Osteocyte (in vitro differentiated cells): ENCODE measurements at regions not wholly inside any gene's neighbourhood (a gene's known extent, or its start where the extent isn't known, plus 50 kb on each side); places are given as distances from the start of the nearest gene placed in this dataset.

Experiments used
- DNase-seq: peaks from one replicate; pipeline ENCODE4 v3.0.0; 2021; ENCODE audit warnings: mixed read lengths; ENCODE audit not compliant: unreplicated experiment; ENCODE audit errors: extremely low spot score
- H3K27ac Mint-ChIP-seq: one replicate; pipeline ENCODE4 v1.8.0; 2021; ENCODE audit warnings: mild to moderate bottlenecking, mixed read lengths; ENCODE audit not compliant: unreplicated experiment
- H3K27me3 Mint-ChIP-seq: one replicate; pipeline ENCODE4 v1.8.0; 2021; ENCODE audit warnings: mixed read lengths; ENCODE audit not compliant: unreplicated experiment
- H3K36me3 Mint-ChIP-seq: one replicate; pipeline ENCODE4 v1.8.0; 2021; ENCODE audit warnings: mixed read lengths; ENCODE audit not compliant: unreplicated experiment
- H3K4me1 Mint-ChIP-seq: one replicate; pipeline ENCODE4 v1.8.0; 2021; ENCODE audit warnings: mixed read lengths; ENCODE audit not compliant: unreplicated experiment
- H3K4me3 Mint-ChIP-seq: one replicate; pipeline ENCODE4 v1.8.0; 2021; ENCODE audit warnings: mild to moderate bottlenecking, moderate library complexity, mixed read lengths; ENCODE audit not compliant: unreplicated experiment
- H3K9me3 Mint-ChIP-seq: one replicate; pipeline ENCODE4 v1.8.0; 2021; ENCODE audit warnings: mixed read lengths; ENCODE audit not compliant: unreplicated experiment
- TF ChIP-seq, protein P1 (sequence below): fragments of 200-600 bp; sonication (generic); IDR thresholded peaks from 2 replicates; pipeline ENCODE4 v1.5.0; 2021; ENCODE audit warnings: antibody characterized with exemption, mild to moderate bottlenecking, moderate library complexity

DNA sequence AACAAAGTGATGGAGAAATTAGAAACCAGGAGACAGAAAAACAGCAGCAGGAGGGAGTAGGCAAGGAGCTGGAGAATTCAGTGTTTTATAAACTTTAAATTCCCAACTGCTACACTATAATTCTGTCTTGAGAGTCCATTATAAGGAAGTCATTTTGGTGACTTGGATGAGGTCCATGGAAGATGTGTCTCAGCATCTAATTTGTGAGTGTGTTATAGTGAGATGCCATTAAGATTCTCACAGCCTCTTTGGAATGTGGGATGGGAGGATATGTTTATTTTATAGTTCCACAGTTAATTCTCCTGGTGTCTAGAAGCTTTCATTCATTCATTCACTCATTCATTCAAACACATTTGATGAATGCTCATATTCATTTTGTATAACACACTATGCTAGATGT, 206.0 kb upstream of the MYOCD start:
- no peak for DNase-seq
- Mint-ChIP-seq H3K4me3 (no peak overlapping the region), H3K27me3 (no peaks in the 10 kb centered on the region), H3K4me1 (peaks cover 10% of the 10 kb centered on the region), H3K36me3 (peaks cover 8% of the 10 kb centered on the region), H3K27ac (no peak overlapping the region), H3K9me3 (peaks cover 18% of the 10 kb centered on the region)
- TF ChIP-seq, protein P1, sequence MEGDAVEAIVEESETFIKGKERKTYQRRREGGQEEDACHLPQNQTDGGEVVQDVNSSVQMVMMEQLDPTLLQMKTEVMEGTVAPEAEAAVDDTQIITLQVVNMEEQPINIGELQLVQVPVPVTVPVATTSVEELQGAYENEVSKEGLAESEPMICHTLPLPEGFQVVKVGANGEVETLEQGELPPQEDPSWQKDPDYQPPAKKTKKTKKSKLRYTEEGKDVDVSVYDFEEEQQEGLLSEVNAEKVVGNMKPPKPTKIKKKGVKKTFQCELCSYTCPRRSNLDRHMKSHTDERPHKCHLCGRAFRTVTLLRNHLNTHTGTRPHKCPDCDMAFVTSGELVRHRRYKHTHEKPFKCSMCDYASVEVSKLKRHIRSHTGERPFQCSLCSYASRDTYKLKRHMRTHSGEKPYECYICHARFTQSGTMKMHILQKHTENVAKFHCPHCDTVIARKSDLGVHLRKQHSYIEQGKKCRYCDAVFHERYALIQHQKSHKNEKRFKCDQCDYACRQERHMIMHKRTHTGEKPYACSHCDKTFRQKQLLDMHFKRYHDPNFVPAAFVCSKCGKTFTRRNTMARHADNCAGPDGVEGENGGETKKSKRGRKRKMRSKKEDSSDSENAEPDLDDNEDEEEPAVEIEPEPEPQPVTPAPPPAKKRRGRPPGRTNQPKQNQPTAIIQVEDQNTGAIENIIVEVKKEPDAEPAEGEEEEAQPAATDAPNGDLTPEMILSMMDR = no peak

DNA sequence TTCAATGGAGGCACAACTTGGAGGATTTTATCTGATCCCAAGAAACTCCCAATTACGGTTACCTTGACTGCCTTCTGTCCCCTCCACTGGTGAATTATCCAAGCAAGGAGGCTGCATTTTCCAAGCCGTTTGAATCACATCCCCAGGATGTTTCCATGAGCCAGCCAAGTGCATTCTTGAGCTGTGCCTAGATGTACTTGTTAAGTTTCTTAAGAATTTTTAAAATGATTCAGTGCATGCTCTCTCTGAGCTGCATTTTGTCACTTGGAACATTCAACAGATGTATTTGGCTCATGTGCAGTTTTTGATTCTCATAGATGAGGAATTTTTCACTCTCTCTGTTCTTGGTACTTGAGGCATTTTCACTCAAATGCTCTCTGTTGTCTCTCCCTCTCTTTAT, 202.6 kb upstream of the MYOCD start:
- Mint-ChIP-seq H3K27ac (no peak overlapping the region), H3K4me3 (no peak overlapping the region), H3K36me3 (no peaks in the 10 kb centered on the region), H3K27me3 (no peaks in the 10 kb centered on the region), H3K9me3 (no peaks in the 10 kb centered on the region), H3K4me1 (peaks cover 5% of the 10 kb centered on the region)
- DNase-seq = no peak
- TF ChIP-seq, protein P1 = no peak

DNA sequence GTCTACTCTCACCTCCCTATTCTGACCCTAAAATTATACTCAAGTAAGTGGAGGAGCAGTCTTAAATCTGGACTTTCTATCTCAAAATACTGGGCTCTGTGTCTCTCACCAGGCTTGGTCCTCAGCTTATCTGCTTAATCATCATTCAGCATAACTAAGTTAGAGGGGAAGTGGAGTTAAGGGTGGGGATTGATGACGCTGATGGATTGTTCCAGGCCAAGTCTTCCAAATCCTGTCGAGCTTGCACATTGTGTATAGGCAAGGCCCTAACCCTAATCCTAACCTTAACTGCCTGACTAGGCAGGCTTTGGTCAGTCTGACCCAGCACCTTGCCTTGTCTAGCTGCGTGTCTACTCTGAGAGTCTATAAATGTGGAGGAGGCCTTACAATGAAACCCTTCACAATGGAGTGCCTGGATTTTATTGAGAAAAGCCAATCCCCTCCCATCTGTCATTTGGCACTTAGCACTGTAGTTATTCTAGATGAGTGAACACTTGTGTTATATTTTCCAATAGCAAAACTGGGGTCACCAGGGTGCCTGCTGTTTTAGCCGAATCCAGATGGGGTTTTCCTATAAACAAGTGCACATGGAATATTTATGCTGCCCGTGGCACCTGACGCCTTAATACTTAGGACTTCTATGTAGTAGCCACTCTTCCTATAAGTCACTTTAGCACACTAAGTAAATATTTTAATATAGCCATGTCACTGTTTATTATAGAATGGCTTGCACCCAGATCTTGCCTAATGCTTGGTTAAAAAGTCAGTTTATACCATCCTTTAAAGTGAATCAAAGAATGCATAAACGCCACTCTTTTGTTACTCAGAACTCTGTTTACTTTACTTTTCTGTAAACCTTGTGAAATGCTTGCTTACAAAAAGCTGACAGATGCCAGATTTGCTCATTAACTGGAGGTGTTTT, 193.2 kb upstream of the MYOCD start:
- Mint-ChIP-seq H3K27me3 (no peaks in the 10 kb centered on the region), H3K9me3 (no peaks in the 10 kb centered on the region), H3K27ac (no peak overlapping the region), H3K36me3 (no peaks in the 10 kb centered on the region), H3K4me1 (no peaks in the 10 kb centered on the region), H3K4me3 (no peak overlapping the region)
- TF ChIP-seq, protein P1 = no peak
- DNase-seq = no peak

DNA sequence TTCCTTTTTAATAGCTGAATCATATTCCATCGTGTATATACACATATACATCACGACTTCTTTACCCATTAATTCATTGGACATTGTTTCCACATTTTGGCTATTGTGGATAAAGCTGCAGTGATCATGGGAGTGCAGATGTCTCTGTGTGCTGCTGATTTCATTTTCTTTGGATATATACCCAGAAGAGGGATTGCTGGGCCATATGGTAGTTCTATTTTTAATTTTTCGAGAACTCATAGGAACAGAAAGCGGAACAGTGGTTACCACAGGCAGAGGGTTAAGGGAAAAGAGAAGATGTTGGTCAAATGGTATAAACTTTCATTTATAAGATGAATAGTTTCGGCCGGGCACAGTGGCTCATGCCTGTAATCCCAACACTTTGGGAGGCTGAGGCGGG, 187.4 kb upstream of the MYOCD start:
- TF ChIP-seq, protein P1 = no peak
- Mint-ChIP-seq H3K27me3 (no peaks in the 10 kb centered on the region), H3K4me1 (no peaks in the 10 kb centered on the region), H3K36me3 (no peaks in the 10 kb centered on the region), H3K4me3 (no peak overlapping the region), H3K27ac (no peak overlapping the region), H3K9me3 (peaks cover 6% of the 10 kb centered on the region)
- DNase-seq = no peak

DNA sequence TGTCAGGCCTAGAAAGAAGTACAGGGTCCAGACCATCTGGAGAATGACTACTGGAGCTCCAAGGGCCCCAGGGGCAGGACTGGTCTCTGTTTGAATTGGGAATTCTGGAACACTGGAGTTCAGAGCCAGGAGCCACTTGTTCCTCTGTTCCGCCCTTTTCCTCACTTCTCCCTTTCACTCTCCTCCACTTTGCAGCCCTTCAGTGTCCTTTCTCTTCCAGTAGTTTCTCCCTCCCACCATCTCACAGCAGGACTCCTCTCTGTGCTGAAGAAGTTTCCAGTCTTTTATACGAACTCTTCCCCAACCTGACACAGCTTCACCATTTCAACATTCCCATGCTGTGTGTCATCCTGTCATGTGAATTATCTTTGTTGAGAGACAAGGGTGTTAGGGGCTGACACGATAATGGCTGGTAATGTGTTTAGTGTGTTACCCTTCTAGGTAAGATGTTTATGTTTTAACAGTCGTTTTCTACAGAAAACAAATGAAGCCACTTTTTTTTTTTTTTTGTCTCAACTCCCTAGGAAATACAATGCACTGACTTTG, 180.3 kb upstream of the MYOCD start:
- Mint-ChIP-seq H3K4me3 (no peak overlapping the region), H3K9me3 (peaks cover 9% of the 10 kb centered on the region), H3K27me3 (no peaks in the 10 kb centered on the region), H3K27ac (peak overlapping the region; percentile 32), H3K4me1 (peaks cover 7% of the 10 kb centered on the region), H3K36me3 (no peaks in the 10 kb centered on the region)
- TF ChIP-seq, protein P1 = no peak
- no peak for DNase-seq
